Activated CD4-positive, alpha-beta T cell treated with anti-CD3 and anti-CD28 coated beads, Interleukin-2, amount 50 U/mL, for 16 hours (primary cell): ENCODE measurements at regions not wholly inside any gene's neighbourhood (a gene's known extent, or its start where the extent isn't known, plus 50 kb on each side); places are given as distances from the start of the nearest gene placed in this dataset.

Experiments used
- DNase-seq: peaks from one replicate; pipeline ENCODE4 v3.0.0-alpha.2; 2020

GRCh38 chr12:58270966-58271705 lies 329.8 kb downstream of the ATP23 start:
- DNase-seq: no peak

GRCh38 chr12:58272461-58272860 lies 331.1 kb downstream of the ATP23 start:
- no peak for DNase-seq

GRCh38 chr12:58277231-58277630 lies 335.9 kb downstream of the ATP23 start:
- DNase-seq: no peak

GRCh38 chr12:58283553-58283952 lies 342.2 kb downstream of the ATP23 start:
- DNase-seq: no peak

- DNase-seq: no peak
Observed at GRCh38 chr12:58285551-58285950, 344.2 kb downstream of the ATP23 start.

- DNase-seq: no peak
Observed at GRCh38 chr12:58286353-58286752, 345.0 kb downstream of the ATP23 start.

- DNase-seq: no peak
Observed at GRCh38 chr12:58288190-58288589, 346.8 kb downstream of the ATP23 start.

GRCh38 chr12:58291106-58291505 lies 349.7 kb downstream of the ATP23 start:
- no peak for DNase-seq

- DNase-seq: no peak
Observed at GRCh38 chr12:58293308-58293982, 352.1 kb downstream of the ATP23 start.

GRCh38 chr12:58295268-58295667 lies 353.9 kb downstream of the ATP23 start:
- no peak for DNase-seq

GRCh38 chr12:58296863-58297262 lies 355.5 kb downstream of the ATP23 start:
- DNase-seq: no peak

GRCh38 chr12:58298803-58299202 lies 357.4 kb downstream of the ATP23 start:
- no peak for DNase-seq

- DNase-seq: no peak
Observed at GRCh38 chr12:58299371-58299770, 358.0 kb downstream of the ATP23 start.

- DNase-seq: no peak
Observed at GRCh38 chr12:58301038-58301729, 359.8 kb downstream of the ATP23 start.

GRCh38 chr12:58301730-58302122 lies 360.4 kb downstream of the ATP23 start:
- no peak for DNase-seq

- no peak for DNase-seq
Observed at GRCh38 chr12:58302487-58303011, 361.2 kb downstream of the ATP23 start.

- DNase-seq: no peak
Observed at GRCh38 chr12:58306266-58307000, 365.1 kb downstream of the ATP23 start.

- no peak for DNase-seq
Observed at GRCh38 chr12:58309806-58310205, 368.4 kb downstream of the ATP23 start.

GRCh38 chr12:58310368-58310767 lies 369.0 kb downstream of the ATP23 start:
- no peak for DNase-seq

GRCh38 chr12:58310809-58311622 lies 369.6 kb downstream of the ATP23 start:
- DNase-seq: no peak

GRCh38 chr12:58313091-58313855 lies 371.9 kb downstream of the ATP23 start:
- DNase-seq: no peak
